Fibroblast of the aortic adventitia (primary cell): ENCODE measurements at regions not wholly inside any gene's neighbourhood (a gene's known extent, or its start where the extent isn't known, plus 50 kb on each side); places are given as distances from the start of the nearest gene placed in this dataset.

Source experiments
- DNase-seq: peaks from one replicate; pipeline ENCODE4 v3.0.0-alpha.2; 2010; ENCODE audit warnings: low read depth
- H3K4me3 ChIP-seq: 2 replicates; pipeline ENCODE4 v1.5.1; 2011; ENCODE audit warnings: low read depth, mild to moderate bottlenecking, control low read depth, low read length, moderate library complexity
- CTCF ChIP-seq: IDR thresholded peaks from 2 replicates; pipeline ENCODE4 v1.5.1; 2011; ENCODE audit warnings: mild to moderate bottlenecking, low read length, control low read depth, inconsistent platforms; ENCODE audit not compliant: insufficient read depth

- no peak for TF ChIP-seq CTCF
- no peak for DNase-seq
- H3K4me3 ChIP-seq = no peak overlapping the region
Measured at GRCh38 chr13:47310401-47310800, 413.5 kb upstream of the HTR2A start.

GRCh38 chr13:47306991-47307390 is 410.1 kb upstream of the HTR2A start:
- peak; percentile 15 for DNase-seq
- no peak for TF ChIP-seq CTCF
- H3K4me3 ChIP-seq = no peak overlapping the region

GRCh38 chr13:47303626-47304025 is 406.8 kb upstream of the HTR2A start:
- no peak overlapping the region for H3K4me3 ChIP-seq
- no peak for DNase-seq
- TF ChIP-seq CTCF = no peak

GRCh38 chr13:47299304-47299703 is 402.5 kb upstream of the HTR2A start:
- no peak overlapping the region for H3K4me3 ChIP-seq
- peak; percentile 66 for DNase-seq
- no peak for TF ChIP-seq CTCF

- peak; percentile 85 for DNase-seq
- no peak overlapping the region for H3K4me3 ChIP-seq
- no peak for TF ChIP-seq CTCF
Measured at GRCh38 chr13:47298506-47298905, 401.7 kb upstream of the HTR2A start.

GRCh38 chr13:47294691-47295090 is 397.8 kb upstream of the HTR2A start:
- H3K4me3 ChIP-seq = no peak overlapping the region
- DNase-seq = peak; percentile 63
- no peak for TF ChIP-seq CTCF

GRCh38 chr13:47291107-47291656 is 394.3 kb upstream of the HTR2A start:
- no peak for DNase-seq
- H3K4me3 ChIP-seq = no peak overlapping the region
- no peak for TF ChIP-seq CTCF
